ENCODE measurements at regions not wholly inside any gene's neighbourhood (a gene's known extent, or its start where the extent isn't known, plus 50 kb on each side); places are given as distances from the start of the nearest gene placed in this dataset.

- DNase-seq = no peak
Observed at GRCh38 chr19:13604902-13605586, 98.8 kb upstream of the CACNA1A start.

- no peak for DNase-seq
Observed at GRCh38 chr19:13600802-13601201, 94.5 kb upstream of the CACNA1A start.

- no peak for DNase-seq
Observed at GRCh38 chr19:13600091-13600490, 93.8 kb upstream of the CACNA1A start.

GRCh38 chr19:13599681-13600080 lies 93.4 kb upstream of the CACNA1A start:
- no peak for DNase-seq

GRCh38 chr19:13598098-13598497 lies 91.8 kb upstream of the CACNA1A start:
- DNase-seq = no peak

- peak; percentile 18 to 23 for DNase-seq
Observed at GRCh38 chr19:13597640-13598039, 91.4 kb upstream of the CACNA1A start.

- DNase-seq = peak; percentile 86 to 91
Observed at GRCh38 chr19:13588957-13589833, 82.9 kb upstream of the CACNA1A start.

GRCh38 chr19:13585512-13585911 lies 79.2 kb upstream of the CACNA1A start:
- DNase-seq = no peak

- DNase-seq = no peak
Observed at GRCh38 chr19:13583753-13584152, 77.5 kb upstream of the CACNA1A start.

- no peak for DNase-seq
Observed at GRCh38 chr19:13583114-13583513, 76.8 kb upstream of the CACNA1A start.

- no peak for DNase-seq
Observed at GRCh38 chr19:13581576-13581975, 75.3 kb upstream of the CACNA1A start.

- DNase-seq = no peak
Observed at GRCh38 chr19:13579388-13580060, 73.2 kb upstream of the CACNA1A start.

- no peak for DNase-seq
Observed at GRCh38 chr19:13576726-13577125, 70.4 kb upstream of the CACNA1A start.

- no peak for DNase-seq
Observed at GRCh38 chr19:13574933-13575332, 68.7 kb upstream of the CACNA1A start.

- DNase-seq = no peak
Observed at GRCh38 chr19:13573056-13573667, 66.9 kb upstream of the CACNA1A start.

- DNase-seq = no peak
Observed at GRCh38 chr19:13561461-13561860, 55.2 kb upstream of the CACNA1A start.

GRCh38 chr19:13557756-13558398 lies 51.6 kb upstream of the CACNA1A start:
- DNase-seq = no peak

- no peak for DNase-seq
Observed at GRCh38 chr19:13556552-13556951, 50.3 kb upstream of the CACNA1A start.

All from stimulated activated CD4-positive, alpha-beta T cell treated with anti-CD3 and anti-CD28 coated beads, Interleukin-2, amount 100 ng/mL, for 48 hours (primary cell).